ENCODE measurements at regions not wholly inside any gene's neighbourhood (a gene's known extent, or its start where the extent isn't known, plus 50 kb on each side); places are given as distances from the start of the nearest gene placed in this dataset.

- TF ChIP-seq IRF1 (CRISPR knock-in tag; IDR thresholded peaks at IDR 0.05) = no peak
- TF ChIP-seq CTCF (IDR thresholded peaks at IDR 0.05) = no peak
- TF ChIP-seq JUN (CRISPR knock-in tag; IDR thresholded peaks at IDR 0.05) = no peak
- TF ChIP-seq NR1H2 (CRISPR knock-in tag; IDR thresholded peaks at IDR 0.05) = no peak
- TF ChIP-seq FOXP1 (CRISPR knock-in tag; IDR thresholded peaks at IDR 0.05; ENCODE audit: borderline replicate concordance) = no peak
- no peak for TF ChIP-seq TCF7 (CRISPR knock-in tag; IDR thresholded peaks at IDR 0.05; ENCODE audit: low read depth)
- TF ChIP-seq PRDM15 (CRISPR knock-in tag; IDR thresholded peaks at IDR 0.05) = no peak
- TF ChIP-seq, protein P1, sequence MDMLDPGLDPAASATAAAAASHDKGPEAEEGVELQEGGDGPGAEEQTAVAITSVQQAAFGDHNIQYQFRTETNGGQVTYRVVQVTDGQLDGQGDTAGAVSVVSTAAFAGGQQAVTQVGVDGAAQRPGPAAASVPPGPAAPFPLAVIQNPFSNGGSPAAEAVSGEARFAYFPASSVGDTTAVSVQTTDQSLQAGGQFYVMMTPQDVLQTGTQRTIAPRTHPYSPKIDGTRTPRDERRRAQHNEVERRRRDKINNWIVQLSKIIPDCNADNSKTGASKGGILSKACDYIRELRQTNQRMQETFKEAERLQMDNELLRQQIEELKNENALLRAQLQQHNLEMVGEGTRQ (CRISPR knock-in tag; IDR thresholded peaks at IDR 0.05) = no peak
- TF ChIP-seq ESRRA (CRISPR knock-in tag; IDR thresholded peaks at IDR 0.05; ENCODE audit: borderline replicate concordance) = no peak
- TF ChIP-seq, protein P2, sequence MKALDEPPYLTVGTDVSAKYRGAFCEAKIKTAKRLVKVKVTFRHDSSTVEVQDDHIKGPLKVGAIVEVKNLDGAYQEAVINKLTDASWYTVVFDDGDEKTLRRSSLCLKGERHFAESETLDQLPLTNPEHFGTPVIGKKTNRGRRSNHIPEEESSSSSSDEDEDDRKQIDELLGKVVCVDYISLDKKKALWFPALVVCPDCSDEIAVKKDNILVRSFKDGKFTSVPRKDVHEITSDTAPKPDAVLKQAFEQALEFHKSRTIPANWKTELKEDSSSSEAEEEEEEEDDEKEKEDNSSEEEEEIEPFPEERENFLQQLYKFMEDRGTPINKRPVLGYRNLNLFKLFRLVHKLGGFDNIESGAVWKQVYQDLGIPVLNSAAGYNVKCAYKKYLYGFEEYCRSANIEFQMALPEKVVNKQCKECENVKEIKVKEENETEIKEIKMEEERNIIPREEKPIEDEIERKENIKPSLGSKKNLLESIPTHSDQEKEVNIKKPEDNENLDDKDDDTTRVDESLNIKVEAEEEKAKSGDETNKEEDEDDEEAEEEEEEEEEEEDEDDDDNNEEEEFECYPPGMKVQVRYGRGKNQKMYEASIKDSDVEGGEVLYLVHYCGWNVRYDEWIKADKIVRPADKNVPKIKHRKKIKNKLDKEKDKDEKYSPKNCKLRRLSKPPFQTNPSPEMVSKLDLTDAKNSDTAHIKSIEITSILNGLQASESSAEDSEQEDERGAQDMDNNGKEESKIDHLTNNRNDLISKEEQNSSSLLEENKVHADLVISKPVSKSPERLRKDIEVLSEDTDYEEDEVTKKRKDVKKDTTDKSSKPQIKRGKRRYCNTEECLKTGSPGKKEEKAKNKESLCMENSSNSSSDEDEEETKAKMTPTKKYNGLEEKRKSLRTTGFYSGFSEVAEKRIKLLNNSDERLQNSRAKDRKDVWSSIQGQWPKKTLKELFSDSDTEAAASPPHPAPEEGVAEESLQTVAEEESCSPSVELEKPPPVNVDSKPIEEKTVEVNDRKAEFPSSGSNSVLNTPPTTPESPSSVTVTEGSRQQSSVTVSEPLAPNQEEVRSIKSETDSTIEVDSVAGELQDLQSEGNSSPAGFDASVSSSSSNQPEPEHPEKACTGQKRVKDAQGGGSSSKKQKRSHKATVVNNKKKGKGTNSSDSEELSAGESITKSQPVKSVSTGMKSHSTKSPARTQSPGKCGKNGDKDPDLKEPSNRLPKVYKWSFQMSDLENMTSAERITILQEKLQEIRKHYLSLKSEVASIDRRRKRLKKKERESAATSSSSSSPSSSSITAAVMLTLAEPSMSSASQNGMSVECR (CRISPR knock-in tag; IDR thresholded peaks at IDR 0.05; ENCODE audit: borderline replicate concordance) = no peak
- no peak for TF ChIP-seq ZNF423 (CRISPR knock-in tag; IDR thresholded peaks at IDR 0.05)
- no peak for TF ChIP-seq NR2C2 (CRISPR knock-in tag; IDR thresholded peaks at IDR 0.05)
- no peak for TF ChIP-seq GABPB1 (CRISPR knock-in tag; IDR thresholded peaks at IDR 0.05)
- TF ChIP-seq SMAD3 (CRISPR knock-in tag; IDR thresholded peaks at IDR 0.05; ENCODE audit: borderline replicate concordance) = no peak
Observed at GRCh38 chr12:126557659-126558058, 1492.4 kb downstream of the AACS start.
